HG03045 (cell line): ENCODE measurements at regions not wholly inside any gene's neighbourhood (a gene's known extent, or its start where the extent isn't known, plus 50 kb on each side); places are given as distances from the start of the nearest gene placed in this dataset.
"Not testable (repeated sequence)": the region's sequence is repeated elsewhere in the genome, so short reads cannot be mapped to it uniquely, and the experiment has no call there.

ENCODE experiments used
- ATAC-seq: cut with Tn5 transposase; IDR thresholded peaks from one replicate; pipeline ENCODE4 v1.9.1; 2021; ENCODE audit warnings: mild to moderate bottlenecking, moderate library complexity; ENCODE audit not compliant: unreplicated experiment

DNA sequence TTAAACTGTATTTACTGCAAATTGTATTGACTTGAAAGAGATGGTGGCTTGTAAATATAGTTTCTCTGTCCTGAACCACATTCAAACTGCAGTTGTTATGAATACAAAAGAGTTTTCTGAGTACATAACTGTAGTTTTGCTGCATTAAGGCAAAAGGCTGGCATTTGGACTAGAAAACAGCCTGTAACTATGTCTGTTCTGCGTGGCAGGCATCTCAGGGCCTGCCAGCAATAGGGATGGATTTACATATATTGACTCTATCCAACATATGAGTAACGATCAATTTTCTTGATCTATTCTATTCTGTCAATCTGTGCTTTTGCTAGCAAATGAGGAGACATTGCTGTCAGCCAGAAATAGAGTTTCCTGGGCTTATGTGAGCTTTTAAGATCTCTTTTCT lies 174.6 kb downstream of the TMEM26 start:
- ATAC-seq = no peak

DNA sequence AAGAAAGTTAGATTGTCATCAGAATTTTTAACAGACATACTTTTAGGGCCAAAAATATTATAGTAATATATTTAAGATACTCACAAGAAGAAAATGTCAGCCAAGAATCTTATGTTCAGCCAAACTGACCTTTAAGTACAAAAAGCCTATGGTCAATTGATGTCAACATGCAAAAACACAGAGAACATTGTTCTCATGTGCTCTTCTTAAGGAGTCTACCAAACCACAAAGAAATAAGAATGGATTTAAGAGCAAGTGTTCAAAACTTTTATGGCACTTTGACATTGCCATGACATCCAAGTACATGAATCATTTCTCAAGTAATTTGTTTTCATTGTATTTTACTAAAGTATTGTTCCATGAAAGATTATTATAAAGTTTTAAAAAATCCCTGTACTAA lies 180.4 kb downstream of the TMEM26 start:
- ATAC-seq = no peak

DNA sequence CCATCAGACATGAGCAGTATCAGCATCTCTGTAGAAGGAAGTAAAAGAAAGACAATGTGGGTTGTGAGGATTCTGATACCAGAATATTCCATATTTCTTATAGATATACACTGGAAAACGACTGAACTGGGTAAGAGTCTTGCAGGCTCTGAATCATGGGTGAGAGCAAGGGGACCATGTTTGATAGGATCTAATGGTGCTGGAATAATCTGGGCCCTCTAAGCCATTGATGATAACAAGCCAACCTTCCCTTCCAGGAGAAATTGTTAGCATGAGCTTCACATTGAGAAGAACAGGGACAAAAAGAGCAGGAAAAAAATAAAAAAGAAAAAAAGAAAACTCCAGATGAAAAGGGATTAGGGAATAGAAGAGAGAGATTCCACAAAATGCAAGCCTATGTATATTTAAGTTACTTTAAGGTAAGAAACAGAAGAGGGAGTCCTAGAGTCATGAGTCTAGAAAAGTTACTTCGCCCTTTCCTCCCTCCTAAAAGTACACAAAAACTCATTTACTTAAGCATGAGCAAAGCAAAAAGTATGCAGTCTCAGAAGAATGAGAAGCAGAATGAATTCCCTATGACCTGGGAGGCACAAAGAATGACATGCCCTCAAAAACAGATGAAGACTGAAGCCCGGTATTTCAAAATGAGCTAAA lies 181.9 kb downstream of the TMEM26 start:
- ATAC-seq = no peak

GRCh38 chr10:61263518-61263917 lies 189.7 kb downstream of the TMEM26 start:
- ATAC-seq = no peak

- no peak for ATAC-seq
Observed at GRCh38 chr10:61262486-61263261, 190.5 kb downstream of the TMEM26 start.

GRCh38 chr10:61257956-61258496 lies 195.2 kb downstream of the TMEM26 start:
- ATAC-seq = no peak

DNA sequence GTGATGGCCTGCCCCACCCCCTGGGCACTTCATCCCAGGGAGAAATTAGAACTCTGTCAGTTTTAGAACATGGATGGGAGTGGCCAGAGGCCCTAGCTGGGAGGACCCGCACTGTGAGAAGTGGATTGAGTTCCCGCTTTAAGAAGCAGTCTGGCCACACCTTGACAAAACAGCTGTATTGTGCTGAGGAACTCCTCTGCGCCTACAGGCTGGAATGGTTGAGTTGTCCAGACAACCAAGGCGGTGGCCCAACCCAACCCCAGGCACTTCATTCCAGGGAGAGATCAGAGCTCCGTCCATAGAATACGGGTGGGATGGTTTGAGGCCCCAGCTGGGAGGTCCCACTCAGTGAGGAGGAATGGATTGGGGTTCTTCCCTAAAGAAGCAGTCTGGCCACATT lies 196.0 kb downstream of the TMEM26 start:
- ATAC-seq = no peak

GRCh38 chr10:61252326-61252725 lies 200.9 kb downstream of the TMEM26 start:
- not testable (repeated sequence) for ATAC-seq

DNA sequence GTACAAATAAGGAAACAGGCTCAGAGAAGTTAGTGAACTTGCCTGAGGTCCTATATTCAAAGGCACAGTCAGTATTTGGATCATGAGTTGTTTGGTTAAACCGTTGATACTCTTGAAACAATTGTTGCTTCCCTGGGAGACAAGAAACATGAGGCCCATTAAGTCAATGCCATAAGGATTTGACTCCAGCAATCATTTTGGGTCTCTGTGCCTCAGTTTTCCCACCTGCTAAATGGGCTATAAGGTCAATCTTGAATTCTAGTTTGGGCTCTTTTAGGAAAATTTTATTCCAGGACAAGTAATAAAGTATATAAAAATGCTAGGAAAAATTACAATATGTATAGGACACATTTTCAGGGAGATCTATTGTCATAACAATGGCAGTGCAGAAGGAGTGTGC lies 202.1 kb downstream of the TMEM26 start:
- ATAC-seq = no peak

DNA sequence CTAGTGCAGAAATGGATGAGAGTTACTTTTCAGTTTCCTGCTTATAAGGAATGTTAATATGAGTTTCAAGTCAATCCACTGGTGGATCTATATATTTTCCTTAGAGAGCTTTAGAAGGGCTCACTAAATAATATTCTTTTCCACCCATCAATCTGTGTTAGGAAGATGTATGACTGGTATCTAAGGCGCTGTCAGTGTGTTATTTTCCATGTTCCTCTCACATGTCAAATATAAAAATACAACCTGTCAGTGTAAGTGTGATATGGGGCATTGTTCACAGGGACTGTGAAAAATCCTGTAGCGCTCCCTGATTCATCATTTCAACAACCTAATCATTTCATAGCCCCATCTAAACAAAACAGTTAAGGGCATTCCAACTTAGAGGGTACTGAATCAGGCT lies 203.1 kb downstream of the TMEM26 start:
- no peak for ATAC-seq

DNA sequence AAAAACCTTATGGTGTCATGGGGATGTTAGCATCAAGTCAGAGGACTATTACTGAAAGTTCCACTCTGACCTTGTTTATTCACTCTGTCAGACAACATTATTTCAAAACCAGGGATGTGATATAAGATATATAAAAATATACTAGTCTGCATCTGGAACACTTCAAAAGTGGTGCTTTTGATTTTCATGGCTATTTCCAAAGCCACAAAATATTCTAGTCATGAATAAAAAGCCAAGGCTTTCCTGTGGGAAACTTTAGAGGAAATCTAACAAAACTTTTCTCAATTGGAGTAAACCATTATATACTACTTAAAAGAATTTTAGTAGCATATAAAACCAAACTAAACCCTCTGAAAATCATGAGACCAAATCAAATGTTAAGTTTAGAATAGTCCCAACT lies 205.2 kb downstream of the TMEM26 start:
- ATAC-seq = no peak

GRCh38 chr10:61244261-61244775 lies 208.9 kb downstream of the TMEM26 start:
- ATAC-seq = no peak

DNA sequence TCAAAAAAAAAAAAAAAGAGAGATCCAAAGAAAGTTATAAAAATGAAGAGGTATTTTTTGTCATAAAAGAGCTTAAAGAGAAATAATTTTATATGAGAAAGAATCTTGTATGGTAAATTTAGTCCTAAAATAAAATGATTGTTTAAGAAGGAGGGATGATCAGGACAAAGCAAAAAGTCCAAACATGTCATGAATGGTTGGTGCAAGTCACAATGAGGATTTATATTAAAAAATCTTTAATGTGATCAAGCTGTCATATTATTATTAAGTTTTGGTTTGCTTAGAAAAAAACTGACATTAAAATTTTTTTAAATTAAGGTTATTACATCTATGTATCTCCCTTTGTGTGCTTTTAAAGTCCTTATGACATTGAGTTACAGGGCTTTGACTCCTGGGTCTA lies 220.4 kb downstream of the TMEM26 start:
- ATAC-seq = no peak

- no peak for ATAC-seq
Observed at GRCh38 chr10:61225939-61226338, 227.2 kb downstream of the TMEM26 start.

GRCh38 chr10:61223576-61223975 lies 229.6 kb downstream of the TMEM26 start:
- ATAC-seq = no peak

DNA sequence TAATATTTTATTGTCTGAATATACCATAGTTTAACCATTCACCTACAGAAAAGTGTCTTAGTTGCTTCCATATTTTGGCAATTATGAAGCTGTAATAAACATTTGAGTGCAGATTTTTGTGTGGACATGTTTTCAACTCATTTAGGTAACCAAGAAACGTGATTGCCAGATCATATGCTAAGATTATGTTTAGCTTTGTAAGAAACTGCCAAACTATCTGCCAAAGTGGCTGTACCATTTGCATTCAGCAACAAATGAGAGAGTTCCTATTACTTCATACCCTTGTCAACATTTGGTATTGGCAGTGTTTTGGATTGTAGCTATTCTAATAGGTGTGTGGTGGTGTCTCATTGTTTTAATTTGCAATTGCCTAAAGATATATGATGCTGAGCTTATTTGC lies 233.5 kb downstream of the TMEM26 start:
- no peak for ATAC-seq

GRCh38 chr10:61217851-61218565 lies 235.2 kb downstream of the TMEM26 start:
- no peak for ATAC-seq

GRCh38 chr10:61215246-61215645 lies 237.9 kb downstream of the TMEM26 start:
- ATAC-seq = no peak

DNA sequence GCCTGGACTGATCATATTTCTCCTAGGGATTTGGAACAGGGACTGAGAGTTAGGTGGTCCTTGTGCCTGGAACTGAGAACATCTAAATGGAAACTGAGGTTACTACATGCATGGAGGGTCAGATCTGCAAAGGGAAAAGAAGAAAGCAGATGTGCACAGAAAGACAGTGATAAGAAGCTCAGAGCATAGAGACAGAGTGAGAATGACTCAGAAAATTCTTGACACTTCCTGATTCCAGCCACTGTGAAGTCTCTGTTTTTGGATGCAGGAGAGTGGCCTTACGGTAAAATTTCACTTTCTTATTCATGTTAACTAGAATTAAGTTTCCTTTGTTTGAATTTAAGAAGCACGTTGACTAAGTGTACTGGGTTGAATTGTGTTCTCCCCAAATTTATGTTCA lies 241.7 kb downstream of the TMEM26 start:
- no peak for ATAC-seq

DNA sequence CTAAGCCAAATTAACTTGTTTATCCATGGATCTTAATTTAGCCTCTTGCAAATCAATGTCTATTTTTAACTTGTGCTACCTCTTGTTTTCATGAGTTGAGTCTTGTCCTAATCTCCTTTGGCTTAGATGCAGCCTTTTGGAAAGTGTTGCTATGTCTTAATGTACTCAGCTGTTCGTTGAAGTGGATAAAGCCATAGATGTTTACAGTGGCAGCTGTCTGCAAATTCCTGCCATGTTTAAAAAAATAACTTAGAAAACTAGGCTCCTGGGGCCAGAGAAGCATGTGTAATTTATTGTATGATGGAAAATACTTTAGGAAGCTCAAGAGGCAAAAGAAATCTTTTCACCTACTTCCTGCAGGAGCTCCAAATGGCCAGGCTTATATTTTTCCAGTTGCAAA lies 253.1 kb upstream of the RHOBTB1 start:
- ATAC-seq = no peak

DNA sequence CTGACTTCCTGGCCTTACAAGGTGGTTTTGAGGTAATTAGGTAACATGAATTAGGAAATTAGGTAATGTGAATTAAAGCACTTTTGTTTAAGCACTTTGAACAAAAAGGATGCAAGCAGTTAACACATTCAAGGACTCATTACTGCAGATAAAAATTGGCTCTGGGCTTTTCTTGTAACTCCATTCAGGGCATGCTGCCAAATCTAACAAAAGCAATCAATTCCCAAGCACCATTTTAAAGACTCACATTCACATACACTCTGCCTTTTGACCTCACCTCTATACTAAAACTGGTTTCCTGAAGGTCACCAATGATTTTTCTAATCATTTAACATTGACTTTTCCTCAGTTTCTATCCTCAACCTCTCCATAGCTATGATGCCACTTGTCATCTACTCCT lies 251.2 kb upstream of the RHOBTB1 start:
- ATAC-seq = no peak
